HEK293 (cell line): ENCODE measurements at regions not wholly inside any gene's neighbourhood (a gene's known extent, or its start where the extent isn't known, plus 50 kb on each side); places are given as distances from the start of the nearest gene placed in this dataset.

Source experiments
- CTCF ChIP-seq: fragments of 450-650 bp; formaldehyde crosslinking; IDR thresholded peaks from 2 replicates; pipeline ENCODE4 v1.5.1; 2016; ENCODE audit warnings: missing biosample characterization, missing genetic modification characterization
- KLF16 ChIP-seq: fragments of 450-650 bp; formaldehyde crosslinking; IDR thresholded peaks from 2 replicates; pipeline ENCODE4 v1.5.1; 2017; ENCODE audit warnings: missing biosample characterization, missing genetic modification characterization
- KLF9 ChIP-seq: fragments of 450-650 bp; formaldehyde crosslinking; IDR thresholded peaks from 2 replicates; pipeline ENCODE4 v1.5.1; 2016; ENCODE audit warnings: missing biosample characterization, missing genetic modification characterization, low read depth
- ZBTB7A ChIP-seq: fragments of 450-650 bp; formaldehyde crosslinking; IDR thresholded peaks from 2 replicates; pipeline ENCODE4 v1.5.1; 2016; ENCODE audit warnings: low read depth, missing biosample characterization, missing genetic modification characterization
- ZEB2 ChIP-seq: fragments of 450-650 bp; formaldehyde crosslinking; IDR thresholded peaks from 2 replicates; pipeline ENCODE4 v1.5.1; 2016; ENCODE audit warnings: missing biosample characterization, missing genetic modification characterization
- ZNF138 ChIP-seq: fragments of 450-650 bp; formaldehyde crosslinking; IDR thresholded peaks from 2 replicates; pipeline ENCODE4 v1.5.1; 2016; ENCODE audit warnings: missing biosample characterization, missing genetic modification characterization, borderline replicate concordance
- ZNF23 ChIP-seq: fragments of 450-650 bp; formaldehyde crosslinking; IDR thresholded peaks from 2 replicates; pipeline ENCODE4 v1.5.1; 2016; ENCODE audit warnings: missing biosample characterization, missing genetic modification characterization, borderline replicate concordance
- ZNF302 ChIP-seq: fragments of 450-650 bp; formaldehyde crosslinking; IDR thresholded peaks from 2 replicates; pipeline ENCODE4 v1.5.1; 2016; ENCODE audit warnings: missing biosample characterization, missing genetic modification characterization, low read depth
- ZNF394 ChIP-seq: fragments of 450-650 bp; formaldehyde crosslinking; IDR thresholded peaks from 2 replicates; pipeline ENCODE4 v1.5.1; 2016; ENCODE audit warnings: missing biosample characterization, missing genetic modification characterization, mild to moderate bottlenecking, moderate library complexity, borderline replicate concordance
- ZNF416 ChIP-seq: fragments of 450-650 bp; formaldehyde crosslinking; IDR thresholded peaks from 2 replicates; pipeline ENCODE4 v1.5.1; 2016; ENCODE audit warnings: missing biosample characterization, missing genetic modification characterization
- ZNF558 ChIP-seq: fragments of 450-650 bp; formaldehyde crosslinking; IDR thresholded peaks from 2 replicates; pipeline ENCODE4 v1.5.1; 2016; ENCODE audit warnings: missing biosample characterization, missing genetic modification characterization
- ZNF561 ChIP-seq: fragments of 450-650 bp; IDR thresholded peaks from 2 replicates; pipeline ENCODE4 v1.5.1; 2018; ENCODE audit warnings: missing biosample characterization, missing genetic modification characterization, borderline replicate concordance
- TF ChIP-seq, protein P1 (sequence below): fragments of 450-650 bp; formaldehyde crosslinking; IDR thresholded peaks from 2 replicates; pipeline ENCODE4 v1.5.1; 2016; ENCODE audit warnings: missing biosample characterization, missing genetic modification characterization
- TF ChIP-seq, protein P2 (sequence below): fragments of 450-650 bp; formaldehyde crosslinking; IDR thresholded peaks from 2 replicates; pipeline ENCODE4 v1.5.1; 2016; ENCODE audit warnings: missing biosample characterization, missing genetic modification characterization

GRCh38 chr13:33727297-33728083 is 90.5 kb upstream of the RFC3 start:
- TF ChIP-seq CTCF (tag by site-specific recombination) (no peak), KLF16 (no peak), ZBTB7A (tag by site-specific recombination) (no peak), ZEB2 (tag by site-specific recombination) (no peak), KLF9 (no peak), ZNF23 (tag by site-specific recombination) (no peak), ZNF416 (tag by site-specific recombination) (no peak), ZNF302 (tag by site-specific recombination) (no peak), ZNF394 (tag by site-specific recombination) (no peak), ZNF561 (tag by site-specific recombination) (no peak), ZNF558 (tag by site-specific recombination) (no peak), ZNF138 (tag by site-specific recombination) (no peak)
- TF ChIP-seq, protein P1, sequence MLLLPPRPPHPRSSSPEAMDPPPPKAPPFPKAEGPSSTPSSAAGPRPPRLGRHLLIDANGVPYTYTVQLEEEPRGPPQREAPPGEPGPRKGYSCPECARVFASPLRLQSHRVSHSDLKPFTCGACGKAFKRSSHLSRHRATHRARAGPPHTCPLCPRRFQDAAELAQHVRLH (tag by site-specific recombination): no peak
- TF ChIP-seq, protein P2, sequence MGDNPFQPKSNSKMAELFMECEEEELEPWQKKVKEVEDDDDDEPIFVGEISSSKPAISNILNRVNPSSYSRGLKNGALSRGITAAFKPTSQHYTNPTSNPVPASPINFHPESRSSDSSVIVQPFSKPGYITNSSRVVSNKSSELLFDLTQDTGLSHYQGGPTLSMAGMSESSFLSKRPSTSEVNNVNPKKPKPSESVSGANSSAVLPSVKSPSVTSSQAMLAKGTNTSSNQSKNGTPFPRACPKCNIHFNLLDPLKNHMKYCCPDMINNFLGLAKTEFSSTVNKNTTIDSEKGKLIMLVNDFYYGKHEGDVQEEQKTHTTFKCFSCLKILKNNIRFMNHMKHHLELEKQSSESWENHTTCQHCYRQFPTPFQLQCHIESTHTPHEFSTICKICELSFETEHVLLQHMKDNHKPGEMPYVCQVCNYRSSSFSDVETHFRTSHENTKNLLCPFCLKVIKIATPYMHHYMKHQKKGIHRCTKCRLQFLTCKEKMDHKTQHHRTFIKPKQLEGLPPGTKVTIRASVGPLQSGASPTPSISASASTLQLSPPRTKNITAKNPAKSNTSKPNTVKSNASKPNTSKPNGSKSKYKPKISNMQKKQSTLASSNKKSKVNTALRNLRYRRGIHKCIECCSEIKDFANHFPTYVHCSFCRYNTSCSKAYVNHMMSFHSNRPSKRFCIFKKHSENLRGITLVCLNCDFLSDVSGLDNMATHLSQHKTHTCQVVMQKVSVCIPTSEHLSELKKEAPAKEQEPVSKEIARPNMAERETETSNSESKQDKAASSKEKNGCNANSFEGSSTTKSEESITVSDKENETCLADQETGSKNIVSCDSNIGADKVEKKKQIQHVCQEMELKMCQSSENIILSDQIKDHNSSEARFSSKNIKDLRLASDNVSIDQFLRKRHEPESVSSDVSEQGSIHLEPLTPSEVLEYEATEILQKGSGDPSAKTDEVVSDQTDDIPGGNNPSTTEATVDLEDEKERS (tag by site-specific recombination): no peak
